ENCODE measurements at regions not wholly inside any gene's neighbourhood (a gene's known extent, or its start where the extent isn't known, plus 50 kb on each side); places are given as distances from the start of the nearest gene placed in this dataset.
A peak's percentile ranks its signal among the peaks of the same experiment; 100 is the strongest.

- Histone ChIP-seq H3K4me3 (no peak overlapping the region), H3K4me1 (no peaks in the 10 kb centered on the region), H3K9me3 (replicated peaks) (no peaks in the 10 kb centered on the region), H3K36me3 (no peaks in the 10 kb centered on the region), H3K27me3 (no peaks in the 10 kb centered on the region), H3K27ac (no peak overlapping the region)
- no peak for DNase-seq
These were observed 599.2 kb upstream of the PCDH15 start for GRCh38 chr10:55400075-55400849.

GRCh38 chr10:55398497-55398882 is 597.5 kb upstream of the PCDH15 start:
- H3K27me3 ChIP-seq: no peaks in the 10 kb centered on the region
- H3K9me3 ChIP-seq (replicated peaks): no peaks in the 10 kb centered on the region
- no peaks in the 10 kb centered on the region for H3K4me1 ChIP-seq
- no peak for DNase-seq
- no peaks in the 10 kb centered on the region for H3K36me3 ChIP-seq
- H3K27ac ChIP-seq: no peak overlapping the region
- H3K4me3 ChIP-seq: no peak overlapping the region

- Histone ChIP-seq H3K9me3 (replicated peaks) (no peaks in the 10 kb centered on the region), H3K27ac (no peak overlapping the region), H3K36me3 (no peaks in the 10 kb centered on the region), H3K27me3 (no peaks in the 10 kb centered on the region), H3K4me1 (no peaks in the 10 kb centered on the region), H3K4me3 (no peak overlapping the region)
- DNase-seq: no peak
These were observed 596.9 kb upstream of the PCDH15 start for GRCh38 chr10:55397777-55398496.

GRCh38 chr10:55378196-55378595 is 577.2 kb upstream of the PCDH15 start:
- no peak for DNase-seq
- H3K9me3 ChIP-seq (replicated peaks): no peaks in the 10 kb centered on the region
- no peak overlapping the region for H3K27ac ChIP-seq
- no peak overlapping the region for H3K4me3 ChIP-seq
- peaks cover 7% of the 10 kb centered on the region for H3K4me1 ChIP-seq
- no peaks in the 10 kb centered on the region for H3K36me3 ChIP-seq
- no peaks in the 10 kb centered on the region for H3K27me3 ChIP-seq

- no peak for DNase-seq
- no peaks in the 10 kb centered on the region for H3K9me3 ChIP-seq (replicated peaks)
- H3K27me3 ChIP-seq: no peaks in the 10 kb centered on the region
- no peak overlapping the region for H3K27ac ChIP-seq
- no peak overlapping the region for H3K4me3 ChIP-seq
- peaks cover 18% of the 10 kb centered on the region for H3K4me1 ChIP-seq
- no peaks in the 10 kb centered on the region for H3K36me3 ChIP-seq
These were observed 573.9 kb upstream of the PCDH15 start for GRCh38 chr10:55374917-55375316.

- DNase-seq: peak; percentile 2
- Histone ChIP-seq H3K4me3 (no peak overlapping the region), H3K9me3 (replicated peaks) (no peaks in the 10 kb centered on the region), H3K27ac (no peak overlapping the region), H3K36me3 (no peaks in the 10 kb centered on the region), H3K27me3 (no peaks in the 10 kb centered on the region), H3K4me1 (peaks cover 25% of the 10 kb centered on the region)
These were observed 573.0 kb upstream of the PCDH15 start for GRCh38 chr10:55374060-55374459.

- peak overlapping the region; percentile 70 for H3K27ac ChIP-seq
- DNase-seq: peak; percentile 2 to 51
- H3K4me3 ChIP-seq: no peak overlapping the region
These were observed 568.8 kb upstream of the PCDH15 start for GRCh38 chr10:55369670-55370420.

GRCh38 chr10:55368467-55368866 is 567.4 kb upstream of the PCDH15 start:
- Histone ChIP-seq H3K4me3 (no peak overlapping the region), H3K27ac (no peak overlapping the region), H3K27me3 (no peaks in the 10 kb centered on the region), H3K36me3 (no peaks in the 10 kb centered on the region), H3K4me1 (peaks cover 23% of the 10 kb centered on the region), H3K9me3 (replicated peaks) (no peaks in the 10 kb centered on the region)
- DNase-seq: no peak

More at GRCh38 chr10:55369670-55370420, 568.8 kb upstream of the PCDH15 start:
- Histone ChIP-seq H3K36me3 (no peaks in the 10 kb centered on the region), H3K4me1 (peaks cover 24% of the 10 kb centered on the region), H3K9me3 (replicated peaks) (no peaks in the 10 kb centered on the region), H3K27me3 (no peaks in the 10 kb centered on the region)

GRCh38 chr10:55367555-55367954 is 566.5 kb upstream of the PCDH15 start:
- Histone ChIP-seq H3K27ac (no peak overlapping the region), H3K27me3 (no peaks in the 10 kb centered on the region)
- no peak for DNase-seq

GRCh38 chr10:55358539-55358938 is 557.5 kb upstream of the PCDH15 start:
- Histone ChIP-seq H3K9me3 (replicated peaks) (no peaks in the 10 kb centered on the region), H3K36me3 (no peaks in the 10 kb centered on the region), H3K27me3 (no peaks in the 10 kb centered on the region), H3K4me1 (no peaks in the 10 kb centered on the region), H3K4me3 (no peak overlapping the region), H3K27ac (no peak overlapping the region)
- no peak for DNase-seq

More at GRCh38 chr10:55367555-55367954, 566.5 kb upstream of the PCDH15 start:
- Histone ChIP-seq H3K4me1 (peaks cover 23% of the 10 kb centered on the region), H3K36me3 (no peaks in the 10 kb centered on the region), H3K9me3 (replicated peaks) (no peaks in the 10 kb centered on the region), H3K4me3 (no peak overlapping the region)

GRCh38 chr10:55353414-55353813 is 552.4 kb upstream of the PCDH15 start:
- Histone ChIP-seq H3K27ac (no peak overlapping the region), H3K9me3 (replicated peaks) (no peaks in the 10 kb centered on the region), H3K36me3 (no peaks in the 10 kb centered on the region), H3K4me1 (no peaks in the 10 kb centered on the region), H3K4me3 (no peak overlapping the region), H3K27me3 (no peaks in the 10 kb centered on the region)
- no peak for DNase-seq

GRCh38 chr10:55351431-55351830 is 550.4 kb upstream of the PCDH15 start:
- H3K27me3 ChIP-seq: no peaks in the 10 kb centered on the region

GRCh38 chr10:55348534-55348933 is 547.5 kb upstream of the PCDH15 start:
- H3K9me3 ChIP-seq (replicated peaks): no peaks in the 10 kb centered on the region
- no peak overlapping the region for H3K27ac ChIP-seq
- no peak overlapping the region for H3K4me3 ChIP-seq
- H3K36me3 ChIP-seq: no peaks in the 10 kb centered on the region
- H3K4me1 ChIP-seq: no peaks in the 10 kb centered on the region
- DNase-seq: no peak
- no peaks in the 10 kb centered on the region for H3K27me3 ChIP-seq

More at GRCh38 chr10:55351431-55351830, 550.4 kb upstream of the PCDH15 start:
- Histone ChIP-seq H3K4me1 (no peaks in the 10 kb centered on the region), H3K36me3 (no peaks in the 10 kb centered on the region), H3K27ac (no peak overlapping the region), H3K9me3 (replicated peaks) (no peaks in the 10 kb centered on the region), H3K4me3 (no peak overlapping the region)
- no peak for DNase-seq

- Histone ChIP-seq H3K36me3 (no peaks in the 10 kb centered on the region), H3K27me3 (no peaks in the 10 kb centered on the region), H3K9me3 (replicated peaks) (no peaks in the 10 kb centered on the region), H3K27ac (no peak overlapping the region), H3K4me3 (no peak overlapping the region), H3K4me1 (no peaks in the 10 kb centered on the region)
- DNase-seq: no peak
These were observed 529.5 kb upstream of the PCDH15 start for GRCh38 chr10:55330486-55330885.

GRCh38 chr10:55329796-55330195 is 528.8 kb upstream of the PCDH15 start:
- Histone ChIP-seq H3K36me3 (no peaks in the 10 kb centered on the region), H3K4me3 (no peak overlapping the region), H3K9me3 (replicated peaks) (no peaks in the 10 kb centered on the region), H3K27me3 (no peaks in the 10 kb centered on the region), H3K4me1 (no peaks in the 10 kb centered on the region), H3K27ac (no peak overlapping the region)
- DNase-seq: no peak

Measured in SJCRH30 (cell line).